Testis (tissue), 2 donors: ENCODE measurements at regions not wholly inside any gene's neighbourhood (a gene's known extent, or its start where the extent isn't known, plus 50 kb on each side); places are given as distances from the start of the nearest gene placed in this dataset.

Source experiments
- CTCF ChIP-seq, 3 experiments: fragments of 450-650 bp in 2 of 3; fragments of 200-600 bp in 1 of 3; sonication (generic) in 1 of 3; IDR thresholded peaks; one replicate each; pipeline ENCODE4 v1.5.1; 2016 to 2019; ENCODE audit warnings: antibody characterized with exemption in 3 of 3, mild to moderate bottlenecking in 2 of 3, moderate library complexity in 1 of 3
- POLR2A ChIP-seq: fragments of 450-650 bp; IDR thresholded peaks from one replicate; pipeline ENCODE4 v1.6.1; 2017; ENCODE audit warnings: antibody characterized with exemption, mild to moderate bottlenecking, moderate library complexity

GRCh38 chr1:235021321-235021720 lies 107.3 kb downstream of the TOMM20 start:
- no peak for TF ChIP-seq POLR2A
- no peak for TF ChIP-seq CTCF (IDR thresholded peaks at IDR 0.05)
